PC-9 (cell line): ENCODE measurements at regions not wholly inside any gene's neighbourhood (a gene's known extent, or its start where the extent isn't known, plus 50 kb on each side); places are given as distances from the start of the nearest gene placed in this dataset.

Experiments used
- BruUV-seq: library from RNA; stranded (reverse); fragments of 400-500 nt; replicated peaks from 2 replicates; lab custom pipeline; 2021; lab: Mats Ljungman, UMichigan
- CTCF ChIA-PET: fragments of 300-600 bp; sonication (Branson Sonifier 250); formaldehyde crosslinking; loops from one replicate; lab custom pipeline; 2022; ENCODE audit warnings: antibody characterized with exemption; lab: Charles Lee
- POLR2A ChIA-PET: fragments of 300-600 bp; sonication (Branson Sonifier 250); formaldehyde crosslinking; loops from one replicate; lab custom pipeline; 2022; ENCODE audit warnings: antibody characterized with exemption; ENCODE audit not compliant: unreplicated experiment; lab: Charles Lee
- DNase-seq, 2 experiments: peaks; one replicate each; pipeline versions ENCODE4 v3.0.0 to v3.0.0-alpha.2; 2015 to 2022; ENCODE audit warnings: mixed read lengths in 1 of 2
- H2AFZ ChIP-seq: fragments of 200-600 bp; sonication (generic); 2 replicates; pipeline ENCODE4 v1.8.1; 2017; ENCODE audit warnings: antibody characterized with exemption
- H3F3A ChIP-seq: fragments of 200-600 bp; sonication (generic); 2 replicates; pipeline ENCODE4 v1.8.1; 2017; ENCODE audit warnings: antibody characterized with exemption, mild to moderate bottlenecking, low read depth; ENCODE audit not compliant: insufficient read depth
- H3K27ac ChIP-seq: fragments of 200-600 bp; sonication (generic); 2 replicates; pipeline ENCODE4 v1.6.1; 2016; ENCODE audit warnings: mixed run types
- H3K27me3 ChIP-seq: fragments of 200-600 bp; sonication (generic); 2 replicates; pipeline ENCODE4 v1.6.1; 2016; ENCODE audit warnings: low read depth, mixed run types; ENCODE audit not compliant: insufficient read depth
- H3K36me3 ChIP-seq: fragments of 200-600 bp; sonication (generic); 2 replicates; pipeline ENCODE4 v1.6.1; 2016; ENCODE audit warnings: low read depth, mixed run types
- H3K4me1 ChIP-seq: fragments of 200-600 bp; sonication (generic); replicated peaks from 2 replicates; pipeline ENCODE4 v1.6.1; 2016; ENCODE audit warnings: mixed run types; ENCODE audit not compliant: insufficient read depth
- H3K4me2 ChIP-seq: fragments of 200-600 bp; sonication (generic); 2 replicates; pipeline ENCODE4 v1.6.1; 2017; ENCODE audit warnings: mixed run types
- H3K4me3 ChIP-seq: fragments of 200-600 bp; sonication (generic); 2 replicates; pipeline ENCODE4 v1.6.1; 2016; ENCODE audit warnings: mixed run types
- H3K79me2 ChIP-seq: fragments of 200-600 bp; sonication (generic); 2 replicates; pipeline ENCODE4 v1.6.1; 2017; ENCODE audit warnings: low read depth, mixed run types
- H3K9me2 ChIP-seq: fragments of 200-600 bp; sonication (generic); 2 replicates; pipeline ENCODE4 v1.8.1; 2017; ENCODE audit warnings: mild to moderate bottlenecking; ENCODE audit not compliant: insufficient read depth
- H3K9me3 ChIP-seq: fragments of 200-600 bp; sonication (generic); 2 replicates; pipeline ENCODE4 v1.8.1; 2016; ENCODE audit warnings: low read depth; ENCODE audit not compliant: insufficient read depth
- H4K20me1 ChIP-seq: fragments of 200-600 bp; sonication (generic); 2 replicates; pipeline ENCODE4 v1.8.1; 2017; ENCODE audit not compliant: insufficient read depth
- EZH2 ChIP-seq: fragments of 200-600 bp; sonication (generic); IDR thresholded peaks from 2 replicates; pipeline ENCODE4 v1.8.0; 2017; ENCODE audit warnings: antibody characterized with exemption, low read depth
- intact Hi-C: fragments of 100-400 bp; cut with micrococcal nuclease; formaldehyde crosslinking; loops from one replicate; pipeline ENCODE4 v1.10.0; 2022; ENCODE audit not compliant: unreplicated experiment
- TF ChIP-seq, protein P1 (sequence below): fragments of 200-600 bp; sonication (generic); conservative IDR thresholded peaks from 2 replicates; pipeline ENCODE4 v1.6.1; 2017; ENCODE audit warnings: mixed run types, antibody characterized with exemption, mild to moderate bottlenecking, moderate library complexity

DNA sequence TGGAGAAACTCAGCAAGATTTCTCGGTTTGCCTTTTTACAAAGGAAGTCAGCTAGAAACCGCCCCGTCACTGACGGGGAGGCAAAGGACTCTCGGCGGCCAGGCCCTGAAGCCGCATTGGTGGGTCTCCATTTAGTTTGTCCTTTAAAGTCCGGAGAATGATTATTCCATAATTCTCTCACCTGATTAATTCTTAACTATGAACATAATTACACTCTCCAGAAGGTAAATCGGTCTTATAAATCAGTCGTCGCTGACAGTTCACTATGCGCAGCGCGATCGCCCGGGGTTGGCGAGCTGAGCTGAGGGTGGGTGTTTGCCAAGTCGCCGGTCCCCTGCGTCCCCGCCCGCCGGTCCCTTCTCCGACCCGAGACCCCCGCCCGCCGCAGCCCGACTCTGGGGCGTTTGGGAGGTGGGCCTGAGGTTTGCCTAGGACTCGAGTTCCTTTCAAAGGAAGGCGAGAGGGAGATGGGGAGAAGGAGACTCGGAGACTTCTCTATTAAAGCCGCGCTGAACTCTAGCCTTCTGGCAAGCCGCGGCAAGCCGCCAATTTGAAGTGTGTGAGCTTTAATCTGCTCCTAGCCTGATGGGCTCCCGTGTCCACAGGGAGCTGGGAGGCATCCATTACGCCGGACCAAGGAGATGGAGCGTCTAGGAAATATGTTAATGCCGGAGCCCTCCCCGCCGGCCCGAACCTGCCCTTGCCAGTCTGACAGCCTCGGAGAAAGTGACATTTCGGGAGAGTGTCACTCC is 392.9 kb downstream of the NOVA1 start:
- H3K9me3 ChIP-seq: no peaks in the 10 kb centered on the region
- no peaks in the 10 kb centered on the region for H3K36me3 ChIP-seq
- ChIA-PET POLR2A (no interaction called here), CTCF (interaction anchor here (0.6 kb wide), 1 partner anchor 66 kb away, joined by 4 read pairs; no protein-coding TSS in a partner anchor)
- H3K4me2 ChIP-seq: no peak overlapping the region
- DNase-seq: no peak
- H3K27me3 ChIP-seq: no peaks in the 10 kb centered on the region
- no peaks in the 10 kb centered on the region for H3K79me2 ChIP-seq
- intact Hi-C loops: no loop called here
- no TSS peak for BruUV-seq
- TF ChIP-seq EZH2: no peak
- TF ChIP-seq, protein P1, sequence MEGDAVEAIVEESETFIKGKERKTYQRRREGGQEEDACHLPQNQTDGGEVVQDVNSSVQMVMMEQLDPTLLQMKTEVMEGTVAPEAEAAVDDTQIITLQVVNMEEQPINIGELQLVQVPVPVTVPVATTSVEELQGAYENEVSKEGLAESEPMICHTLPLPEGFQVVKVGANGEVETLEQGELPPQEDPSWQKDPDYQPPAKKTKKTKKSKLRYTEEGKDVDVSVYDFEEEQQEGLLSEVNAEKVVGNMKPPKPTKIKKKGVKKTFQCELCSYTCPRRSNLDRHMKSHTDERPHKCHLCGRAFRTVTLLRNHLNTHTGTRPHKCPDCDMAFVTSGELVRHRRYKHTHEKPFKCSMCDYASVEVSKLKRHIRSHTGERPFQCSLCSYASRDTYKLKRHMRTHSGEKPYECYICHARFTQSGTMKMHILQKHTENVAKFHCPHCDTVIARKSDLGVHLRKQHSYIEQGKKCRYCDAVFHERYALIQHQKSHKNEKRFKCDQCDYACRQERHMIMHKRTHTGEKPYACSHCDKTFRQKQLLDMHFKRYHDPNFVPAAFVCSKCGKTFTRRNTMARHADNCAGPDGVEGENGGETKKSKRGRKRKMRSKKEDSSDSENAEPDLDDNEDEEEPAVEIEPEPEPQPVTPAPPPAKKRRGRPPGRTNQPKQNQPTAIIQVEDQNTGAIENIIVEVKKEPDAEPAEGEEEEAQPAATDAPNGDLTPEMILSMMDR: no peak
- no peaks in the 10 kb centered on the region for H3K9me2 ChIP-seq
- H3K27ac ChIP-seq: no peak overlapping the region
- H3F3A ChIP-seq: no peaks in the 10 kb centered on the region
- no peaks in the 10 kb centered on the region for H3K4me1 ChIP-seq
- no peak overlapping the region for H3K4me3 ChIP-seq
- no peaks in the 10 kb centered on the region for H4K20me1 ChIP-seq
- no peak overlapping the region for H2AFZ ChIP-seq

DNA sequence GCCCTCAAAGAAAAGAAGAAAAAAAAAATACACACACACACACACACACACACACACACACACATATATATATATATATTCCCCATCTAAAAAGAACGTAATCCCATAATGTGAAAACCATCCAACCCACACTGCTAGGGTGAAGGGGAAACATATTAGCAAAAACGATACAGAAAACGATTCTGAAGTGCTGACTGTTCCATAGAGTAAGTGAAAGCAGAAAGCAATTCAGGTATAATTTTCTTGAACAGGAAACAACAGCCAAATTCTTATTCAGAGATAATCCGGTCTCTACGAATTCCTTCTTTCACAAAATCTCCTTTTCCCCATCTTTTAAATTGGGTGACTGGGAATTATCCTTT is 393.5 kb downstream of the NOVA1 start:
- H3K4me3 ChIP-seq: no peak overlapping the region
- no peaks in the 10 kb centered on the region for H4K20me1 ChIP-seq
- no peaks in the 10 kb centered on the region for H3K27me3 ChIP-seq
- H3K79me2 ChIP-seq: no peaks in the 10 kb centered on the region
- H3K9me3 ChIP-seq: no peaks in the 10 kb centered on the region
- no peak overlapping the region for H2AFZ ChIP-seq
- POLR2A ChIA-PET: no interaction called here
- BruUV-seq: no TSS peak
- H3K4me1 ChIP-seq: no peaks in the 10 kb centered on the region
- TF ChIP-seq EZH2: no peak
- TF ChIP-seq, protein P1: no peak
- no peaks in the 10 kb centered on the region for H3F3A ChIP-seq
- DNase-seq: no peak
- H3K9me2 ChIP-seq: no peaks in the 10 kb centered on the region
- intact Hi-C loops: no loop called here
- H3K4me2 ChIP-seq: no peak overlapping the region
- no peaks in the 10 kb centered on the region for H3K36me3 ChIP-seq
- H3K27ac ChIP-seq: no peak overlapping the region
- CTCF ChIA-PET: interaction anchor here (0.6 kb wide), 1 partner anchor 67 kb away, joined by 4 read pairs; no protein-coding TSS in a partner anchor

DNA sequence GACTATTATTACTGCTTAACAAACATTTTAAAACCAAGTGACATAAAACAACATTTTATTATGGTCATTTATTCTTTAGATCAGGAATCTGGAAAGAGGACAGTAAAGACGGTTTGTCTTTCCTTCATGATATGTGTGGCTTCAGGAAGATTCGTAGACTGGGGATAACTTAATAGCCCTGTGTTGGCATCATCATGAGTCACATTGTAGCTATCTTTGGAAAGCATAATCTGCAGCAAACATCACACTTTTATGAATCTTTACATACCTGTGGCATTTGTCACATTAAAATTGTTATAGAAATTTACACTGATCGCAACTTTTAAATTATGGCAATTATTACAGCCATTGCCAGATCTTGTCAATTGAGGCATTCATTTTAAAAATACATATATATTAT is 397.1 kb downstream of the NOVA1 start:
- no peak for DNase-seq
- Histone ChIP-seq H4K20me1 (no peaks in the 10 kb centered on the region), H2AFZ (no peak overlapping the region), H3K36me3 (no peaks in the 10 kb centered on the region), H3K4me3 (no peak overlapping the region), H3K27me3 (no peaks in the 10 kb centered on the region), H3K27ac (no peak overlapping the region), H3F3A (no peaks in the 10 kb centered on the region), H3K79me2 (no peaks in the 10 kb centered on the region), H3K4me1 (no peaks in the 10 kb centered on the region), H3K9me3 (no peaks in the 10 kb centered on the region), H3K4me2 (no peak overlapping the region), H3K9me2 (no peaks in the 10 kb centered on the region)
- POLR2A ChIA-PET: no interaction called here
- CTCF ChIA-PET: no interaction called here
- TF ChIP-seq, protein P1: no peak
- no peak for TF ChIP-seq EZH2
- no TSS peak for BruUV-seq
- intact Hi-C loops: no loop called here
